HG02840 (cell line): ENCODE measurements at regions not wholly inside any gene's neighbourhood (a gene's known extent, or its start where the extent isn't known, plus 50 kb on each side); places are given as distances from the start of the nearest gene placed in this dataset.

Source experiments
- ATAC-seq: cut with Tn5 transposase; IDR thresholded peaks from one replicate; pipeline ENCODE4 v1.9.1; 2021; ENCODE audit warnings: mild to moderate bottlenecking, moderate library complexity, moderate number of reproducible peaks; ENCODE audit not compliant: unreplicated experiment, low FRiP score

DNA sequence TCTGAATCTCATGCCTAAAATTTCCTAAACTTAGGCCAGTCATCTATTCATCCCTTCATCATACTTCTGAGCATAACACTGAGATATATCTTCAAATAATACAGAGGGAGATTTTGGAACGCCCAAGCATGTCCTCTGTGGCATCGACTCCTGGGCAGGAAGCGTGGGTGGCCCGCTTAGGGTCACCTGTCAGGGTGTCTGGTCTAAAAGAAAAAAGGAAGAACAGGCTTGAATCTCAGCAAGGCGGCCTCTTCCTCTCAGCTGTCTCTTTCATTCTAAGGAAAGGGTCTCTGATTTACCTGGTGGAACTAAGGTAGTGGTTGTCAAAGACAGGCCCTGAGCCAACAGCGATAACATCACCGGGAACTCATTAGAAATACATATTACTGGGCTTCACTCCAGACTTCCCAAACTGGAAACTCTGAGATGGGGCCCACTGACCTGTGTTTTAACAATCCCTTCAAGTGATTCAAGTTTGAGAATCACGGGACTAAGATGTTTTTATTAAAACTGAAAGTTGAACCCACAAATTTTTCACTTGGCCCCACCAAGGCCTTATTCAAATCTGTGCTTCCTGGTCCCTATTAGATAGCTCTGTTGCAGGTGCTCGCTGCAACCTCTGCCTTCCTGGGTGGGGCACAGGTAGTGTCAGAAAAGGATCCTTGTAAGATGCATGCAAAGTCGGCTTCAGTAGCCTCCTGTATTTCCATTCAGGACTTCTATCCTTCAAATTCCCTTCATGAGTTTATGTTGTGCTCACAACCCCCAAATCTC lies 162.3 kb upstream of the CCDC68 start:
- no peak for ATAC-seq

DNA sequence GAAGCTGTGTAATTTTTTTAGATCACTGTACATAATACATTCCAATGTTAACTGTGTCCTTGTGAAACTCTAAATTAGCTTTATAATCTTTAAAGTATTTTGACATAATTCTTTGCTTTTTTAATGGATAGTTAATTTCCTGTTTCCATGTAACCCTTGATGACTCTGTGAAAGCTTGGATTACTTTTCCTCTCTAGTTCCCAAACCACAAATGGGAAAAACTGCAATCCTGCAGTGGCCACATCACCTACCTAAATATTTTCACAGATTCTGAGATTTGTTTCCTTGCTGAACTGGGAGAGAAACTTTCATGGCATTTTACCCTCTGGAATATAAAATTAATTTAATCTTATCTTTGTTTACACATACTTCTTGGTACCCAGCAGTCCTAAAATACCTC lies 161.6 kb upstream of the CCDC68 start:
- ATAC-seq, result no peak

DNA sequence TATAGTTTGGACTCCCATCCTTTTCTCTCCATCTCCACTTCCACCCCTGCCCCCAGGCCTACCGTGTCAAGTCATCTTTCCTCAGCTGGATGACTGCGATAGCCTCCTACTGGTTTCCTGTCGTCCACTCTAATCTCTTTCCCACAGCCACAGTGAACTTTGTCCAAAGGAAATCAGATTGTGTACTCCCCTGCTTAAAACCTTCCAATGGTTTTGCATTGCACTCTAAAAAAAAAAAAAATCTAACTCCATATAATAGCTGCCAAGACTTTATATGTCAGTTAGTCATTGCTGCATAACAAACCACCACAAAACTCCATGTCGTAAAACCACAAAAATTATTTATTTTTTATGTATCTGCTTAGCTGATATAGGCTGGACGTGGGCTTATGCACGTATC lies 160.2 kb upstream of the CCDC68 start:
- ATAC-seq, result no peak

DNA sequence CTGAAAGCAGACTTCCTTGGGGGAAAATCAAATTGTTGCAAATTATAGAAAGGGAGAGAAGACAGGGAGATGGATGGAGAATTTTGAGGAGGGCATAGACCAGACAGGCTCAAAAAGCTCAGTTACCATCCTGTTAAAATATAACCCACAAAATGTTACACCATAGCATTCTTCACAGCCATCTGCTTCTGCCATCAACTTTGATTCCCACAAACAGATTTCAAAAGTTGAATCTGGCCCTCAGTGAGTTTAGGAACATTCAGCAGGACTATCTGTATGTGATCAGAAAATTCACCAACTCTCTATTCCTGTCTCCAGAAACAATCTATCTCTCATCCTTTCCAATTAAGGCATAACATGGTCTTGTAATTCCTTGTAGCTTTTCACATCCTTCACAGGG lies 159.8 kb upstream of the CCDC68 start:
- no peak for ATAC-seq

DNA sequence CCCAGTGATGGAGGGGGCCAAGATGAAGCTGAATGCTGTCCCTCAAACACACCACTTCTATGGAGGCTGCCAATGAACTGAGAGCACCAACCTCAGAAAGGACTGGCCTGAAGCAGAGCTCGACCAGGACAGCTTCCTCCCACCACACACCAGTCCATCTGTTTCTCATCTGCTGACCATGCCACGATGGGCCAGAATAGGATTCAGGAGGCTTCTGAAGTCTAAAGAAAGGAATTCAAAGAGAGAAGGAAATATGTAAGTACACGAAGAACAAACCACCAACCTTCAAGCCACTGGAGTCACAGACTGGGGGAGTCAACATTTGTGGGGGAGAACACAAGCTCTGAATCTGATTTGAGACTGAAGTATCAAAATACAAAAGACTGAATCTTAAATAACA lies 157.6 kb upstream of the CCDC68 start:
- no peak for ATAC-seq

DNA sequence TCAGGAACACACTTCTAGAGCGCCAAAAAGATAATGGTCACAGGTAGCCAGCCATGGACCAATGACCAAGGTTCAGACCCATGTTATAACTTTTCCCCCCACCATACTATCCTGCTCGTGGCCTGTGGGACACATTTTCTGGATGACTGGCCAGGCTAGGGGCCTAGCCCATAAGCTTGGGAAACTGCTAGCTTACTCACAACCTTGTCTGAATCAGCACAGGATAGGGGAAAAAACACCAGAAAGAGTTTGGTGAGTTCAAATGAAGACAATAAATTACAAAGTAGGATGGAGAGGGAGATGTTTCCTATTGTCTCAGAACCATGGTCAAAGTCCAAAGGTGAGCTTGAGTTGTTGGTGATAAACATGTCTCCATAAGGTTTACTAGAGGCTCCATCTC lies 156.3 kb upstream of the CCDC68 start:
- no peak for ATAC-seq

DNA sequence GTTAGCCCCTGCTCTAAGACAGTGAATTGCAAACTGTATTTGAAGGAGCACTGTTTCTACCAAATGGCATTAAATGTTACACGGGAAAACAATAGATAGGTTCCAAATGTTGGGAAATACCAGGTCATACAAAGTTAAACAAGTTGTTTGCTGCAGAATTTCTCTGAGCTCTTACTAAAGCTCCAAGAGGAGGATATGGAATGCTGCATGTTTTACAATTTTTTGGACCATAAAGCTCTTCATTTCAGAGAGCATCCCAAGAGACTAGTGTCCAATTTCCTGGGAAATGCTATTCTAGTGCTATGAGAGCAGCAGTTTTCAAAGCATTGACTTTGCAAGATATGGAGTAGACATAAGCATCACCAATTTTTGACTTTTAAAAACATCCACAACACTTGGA lies 155.6 kb upstream of the CCDC68 start:
- no peak for ATAC-seq

DNA sequence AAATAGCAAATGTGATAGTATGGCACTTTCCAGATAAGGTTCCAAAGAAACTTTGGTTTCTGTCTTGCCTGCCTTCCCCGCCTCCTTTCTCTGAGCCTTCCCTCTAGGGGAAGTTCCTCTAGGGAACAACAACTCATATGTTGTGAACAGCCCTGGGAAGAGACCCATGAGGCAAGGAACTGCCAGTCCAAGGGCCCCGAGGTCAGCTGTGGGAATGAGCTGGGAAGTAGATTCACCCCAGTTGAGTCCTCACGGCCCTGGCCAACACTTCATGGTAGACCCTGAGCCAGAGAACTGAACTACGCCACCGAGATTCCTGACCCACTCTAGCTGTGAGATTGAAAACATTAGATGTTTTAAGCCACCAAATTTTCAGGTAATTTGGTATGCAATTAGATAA lies 154.5 kb upstream of the CCDC68 start:
- ATAC-seq, result no peak

DNA sequence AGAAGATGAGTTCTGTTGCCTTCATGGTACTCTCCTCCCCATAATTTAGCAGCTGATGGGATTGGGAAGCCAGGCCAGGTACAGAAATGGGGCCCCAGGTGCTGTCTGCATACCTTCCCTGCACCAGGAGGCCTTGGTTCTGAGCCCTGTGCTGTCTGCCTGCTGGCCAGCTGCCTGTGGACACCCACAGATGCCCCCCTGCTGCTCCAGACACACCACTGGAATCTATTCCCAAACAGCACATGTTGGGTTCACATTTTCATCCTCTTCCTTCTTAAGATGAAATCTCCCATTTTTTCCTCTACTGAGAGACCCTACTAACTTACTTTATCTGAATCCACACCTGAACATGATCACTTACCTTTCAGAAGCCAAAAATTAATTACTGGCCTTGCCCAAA lies 152.0 kb upstream of the CCDC68 start:
- no peak for ATAC-seq

DNA sequence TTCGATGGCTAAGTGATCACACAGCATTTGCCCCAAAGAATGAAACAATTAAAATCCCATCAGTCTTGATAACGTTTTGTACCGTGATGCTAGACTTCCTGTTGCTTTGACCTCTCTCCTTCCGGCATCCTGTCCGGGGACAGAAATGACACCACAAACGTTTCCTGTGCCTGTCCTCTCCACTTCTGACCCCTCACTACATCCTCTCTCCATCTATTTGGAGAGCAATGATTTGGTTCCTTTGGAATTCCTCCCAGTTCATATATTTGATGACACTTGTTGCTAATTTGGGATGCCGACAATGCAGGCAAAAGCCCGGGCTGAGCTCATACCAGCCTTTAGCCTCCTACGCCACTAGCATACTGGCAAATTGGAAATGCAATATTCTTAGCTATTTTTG lies 151.2 kb upstream of the CCDC68 start:
- ATAC-seq, result no peak

DNA sequence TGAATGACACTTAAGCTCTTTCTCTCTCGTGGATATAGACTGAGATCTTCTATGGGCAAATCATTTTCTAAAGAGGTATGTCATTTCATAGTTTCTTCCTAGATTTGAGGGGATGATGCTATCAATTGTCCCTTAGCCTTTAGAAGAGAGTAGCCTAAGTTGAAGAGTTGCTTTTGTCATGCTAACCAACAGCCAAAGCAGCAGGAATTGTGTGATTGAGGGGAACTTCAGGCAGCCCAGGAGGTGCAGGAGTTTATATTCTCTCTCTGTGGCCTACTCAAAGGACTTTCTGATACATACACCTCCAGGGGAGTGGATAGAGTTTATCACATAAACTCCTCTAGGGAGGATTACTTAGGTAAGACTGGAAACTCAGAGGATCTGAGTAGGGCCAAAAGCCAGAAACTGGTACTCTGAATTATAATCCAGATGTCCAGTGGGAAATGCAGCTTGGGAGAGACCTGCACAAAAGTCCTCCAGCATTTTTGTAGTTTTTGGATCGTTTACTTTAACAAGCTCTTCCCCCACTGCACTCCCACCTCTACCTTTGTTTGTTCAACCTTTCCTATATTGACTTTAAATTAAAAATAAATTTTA lies 150.7 kb upstream of the CCDC68 start:
- ATAC-seq, result no peak

DNA sequence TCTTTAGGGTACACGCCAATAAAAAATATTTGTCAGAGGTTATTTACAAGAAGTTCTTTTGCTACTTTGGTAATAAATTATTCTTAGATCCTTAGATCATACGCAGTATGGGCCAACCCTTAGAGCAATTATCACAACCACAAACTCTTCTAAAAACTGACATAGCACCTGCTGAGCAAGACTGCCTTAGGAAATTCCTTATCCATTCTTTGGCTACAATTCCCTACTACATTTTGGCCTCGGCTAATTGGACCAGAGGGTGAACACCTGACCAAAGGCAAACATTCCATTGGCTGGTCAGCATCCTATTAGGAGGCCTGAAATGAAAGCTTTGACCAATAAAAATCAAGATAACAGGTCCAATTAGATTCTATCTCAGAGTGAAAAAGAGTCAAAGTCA lies 147.6 kb upstream of the CCDC68 start:
- no peak for ATAC-seq

DNA sequence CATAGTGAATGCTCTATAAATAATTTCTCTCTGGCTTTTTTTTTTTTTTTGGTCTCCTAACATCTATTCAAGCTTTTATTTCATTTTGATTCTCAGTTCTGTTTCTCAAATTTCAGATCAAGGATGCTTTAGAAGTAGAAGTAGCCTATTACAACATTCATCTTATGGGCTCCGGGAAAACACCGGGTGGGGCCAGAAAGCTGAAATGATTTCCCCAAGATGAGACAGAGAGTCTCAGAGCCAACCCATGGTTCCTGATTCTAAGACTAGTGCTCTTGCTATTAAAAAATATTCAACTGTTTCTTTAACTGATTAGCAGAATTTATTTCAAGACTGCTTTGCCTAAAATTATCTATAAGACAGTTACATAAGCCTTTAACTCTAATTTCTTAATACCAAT lies 147.2 kb upstream of the CCDC68 start:
- ATAC-seq, result no peak

DNA sequence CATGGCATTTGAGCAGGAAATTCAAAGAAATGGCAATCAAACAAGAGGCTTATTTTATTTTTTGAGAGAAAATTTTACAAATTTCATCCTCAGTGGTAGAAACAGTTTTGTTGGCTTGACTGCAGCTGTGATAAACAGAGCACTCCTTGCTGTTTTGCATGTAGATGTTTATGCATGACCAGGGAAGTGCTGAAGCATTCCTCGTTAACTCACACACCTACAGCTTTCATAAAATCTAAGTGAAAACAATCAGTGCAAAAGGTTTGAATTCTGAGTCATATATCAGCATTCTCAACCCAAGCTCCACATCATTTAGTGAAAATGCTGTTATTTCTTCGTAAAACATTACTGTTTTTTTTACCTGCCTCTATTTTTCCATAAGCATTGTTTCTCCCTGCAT lies 146.6 kb upstream of the CCDC68 start:
- no peak for ATAC-seq

DNA sequence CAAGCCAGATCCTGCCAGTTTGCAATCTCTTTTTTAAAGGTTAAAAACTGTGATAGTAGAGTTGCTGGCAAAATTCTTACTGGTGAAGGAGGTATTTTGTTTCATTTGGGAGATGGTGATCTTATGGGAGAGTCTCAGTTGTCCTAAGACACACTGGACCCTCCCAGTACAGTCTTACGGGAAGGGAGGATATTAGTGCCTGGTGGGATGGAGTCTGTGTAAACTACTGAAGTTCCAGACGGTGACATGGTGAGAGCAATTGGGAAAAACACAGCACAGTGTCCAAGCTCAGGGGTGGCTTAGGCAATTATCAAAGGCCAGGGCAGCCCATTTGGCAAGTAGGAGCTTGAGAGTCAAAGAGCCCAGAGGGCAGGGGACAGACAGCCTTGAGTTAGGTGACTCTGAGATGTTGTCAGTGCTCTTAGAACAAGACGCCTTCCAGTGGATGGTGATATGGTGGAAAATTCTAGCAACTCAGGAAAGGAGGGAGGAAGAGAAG lies 143.7 kb upstream of the CCDC68 start:
- ATAC-seq, result no peak

DNA sequence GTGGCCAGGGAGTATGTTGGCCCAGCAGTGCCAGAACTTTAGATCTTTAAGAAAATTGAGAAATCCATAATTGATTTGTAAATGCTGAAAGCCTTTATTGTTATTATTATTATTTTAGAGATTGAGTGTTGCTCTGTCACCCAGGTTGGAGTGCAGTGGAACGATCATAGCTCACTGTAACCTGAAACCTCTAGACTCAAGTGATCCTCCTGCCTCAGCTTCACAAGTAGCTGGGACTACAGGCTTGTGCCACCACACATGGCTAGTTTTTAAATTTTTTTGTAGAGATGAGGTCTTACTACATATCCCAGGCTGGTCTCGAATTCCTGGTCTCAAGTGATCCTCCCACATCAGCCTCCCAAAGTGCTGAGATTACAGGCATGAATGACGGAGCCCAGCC lies 143.2 kb upstream of the CCDC68 start:
- no peak for ATAC-seq

DNA sequence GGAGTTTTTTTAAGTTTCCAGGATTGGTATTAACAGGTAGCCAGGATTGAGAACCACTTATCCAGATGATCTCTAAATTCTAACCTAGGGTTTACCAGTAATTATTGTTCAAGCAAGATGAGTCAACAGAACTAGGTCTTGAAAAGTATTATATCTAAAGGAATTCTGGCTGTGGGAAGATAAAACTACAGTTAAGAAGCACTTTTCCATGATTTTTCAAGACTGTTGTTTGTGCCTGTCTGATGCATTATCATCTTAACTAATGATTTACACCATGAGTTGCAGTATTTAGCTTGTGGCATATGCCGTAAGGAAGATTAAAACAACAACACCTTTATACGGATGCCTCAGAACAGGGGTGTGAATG lies 142.2 kb upstream of the CCDC68 start:
- no peak for ATAC-seq

DNA sequence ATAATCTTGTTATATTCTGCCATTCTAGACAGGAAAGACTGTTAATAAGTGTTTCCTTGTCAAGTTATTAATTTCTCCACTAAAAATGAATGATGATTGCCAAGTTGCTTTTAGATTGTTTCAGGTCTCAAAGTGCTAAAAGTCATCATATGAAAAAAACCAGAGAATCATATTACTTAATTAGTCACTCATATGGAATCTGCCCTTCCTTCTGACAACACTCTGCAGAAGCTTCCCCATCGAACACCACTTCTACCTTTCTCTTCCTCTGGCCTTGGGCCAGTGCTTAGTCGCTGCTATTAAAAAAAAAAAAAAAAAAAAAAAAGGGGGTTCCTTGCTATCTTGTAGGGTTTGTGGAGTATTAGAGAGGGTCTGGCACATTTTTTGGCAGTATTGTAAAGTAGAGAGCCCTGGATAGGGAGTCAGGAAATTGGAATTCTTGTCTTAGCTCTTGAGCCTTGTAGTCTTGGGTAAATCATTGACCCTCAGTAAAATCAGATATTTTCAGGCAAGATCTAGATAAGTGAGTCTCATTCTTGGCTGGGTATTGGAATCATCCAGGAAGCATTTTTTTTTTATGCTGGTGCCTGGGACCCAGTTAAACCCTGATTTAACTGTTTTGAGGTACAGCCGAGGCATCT lies 141.7 kb upstream of the CCDC68 start:
- ATAC-seq, result no peak

DNA sequence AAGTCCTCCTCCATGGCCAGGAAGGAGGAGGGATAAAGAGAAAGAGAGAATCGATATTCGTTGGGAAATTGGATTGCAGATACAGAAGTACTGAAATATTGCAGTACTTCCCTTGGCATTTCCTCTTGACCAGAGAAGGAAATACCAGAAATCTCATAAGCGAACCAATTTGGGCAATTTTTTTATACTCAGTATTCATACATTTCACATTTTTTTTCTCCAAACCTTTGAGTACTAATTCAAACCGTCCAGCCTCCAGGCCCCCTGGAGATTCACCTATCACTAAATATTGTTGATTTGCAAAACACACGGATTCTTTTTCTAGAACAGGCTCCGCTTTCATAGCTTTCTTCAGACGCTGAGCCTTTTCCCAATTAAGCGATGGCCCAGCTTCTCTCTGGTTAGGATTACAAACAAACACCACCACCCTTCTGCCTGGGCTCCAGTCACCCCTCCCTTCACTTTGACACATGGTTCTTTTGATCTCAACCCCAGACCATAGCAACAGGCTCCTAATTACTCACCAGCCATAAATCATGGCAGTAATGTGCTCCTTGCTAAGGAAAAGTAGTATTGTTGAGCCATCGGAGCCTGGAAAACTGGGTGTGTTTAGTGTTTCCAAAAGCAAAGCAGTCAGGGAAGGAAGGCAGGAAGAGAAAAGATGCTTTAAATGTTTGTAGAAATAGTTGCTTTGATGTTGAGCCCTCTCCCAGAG lies 138.4 kb upstream of the CCDC68 start:
- ATAC-seq, result no peak

DNA sequence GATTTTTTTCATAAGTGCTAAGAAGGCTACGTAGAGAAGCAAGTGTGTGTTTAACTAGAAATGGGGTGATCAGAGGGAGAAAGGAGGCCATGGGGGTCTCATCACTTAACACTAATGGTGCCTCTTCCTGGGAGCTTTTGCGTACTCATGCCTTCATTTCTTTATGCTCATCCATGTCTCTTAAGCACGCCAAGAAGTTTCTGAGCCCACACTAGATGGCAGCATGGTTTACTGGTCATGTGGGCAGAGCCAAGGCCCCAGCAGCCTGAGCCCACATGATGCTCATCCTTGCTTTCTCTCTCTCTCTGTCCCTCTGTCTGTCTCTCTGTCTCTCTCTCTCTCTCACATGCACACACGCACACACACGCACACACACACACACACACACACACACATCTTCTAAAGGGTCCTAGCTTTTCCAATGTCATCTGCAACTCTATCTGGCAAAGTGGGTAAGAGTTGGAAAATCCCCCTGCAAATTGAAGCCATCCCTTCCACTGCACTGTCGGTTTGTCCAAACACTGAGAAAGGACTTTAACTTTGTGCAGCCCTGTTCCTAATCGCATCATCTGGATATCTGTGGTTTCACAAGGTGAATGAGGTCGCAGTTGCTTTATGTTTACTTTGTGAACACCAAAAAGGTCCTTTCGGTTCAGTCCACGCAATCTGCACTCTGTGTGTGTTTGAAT lies 137.1 kb upstream of the CCDC68 start:
- no peak for ATAC-seq

DNA sequence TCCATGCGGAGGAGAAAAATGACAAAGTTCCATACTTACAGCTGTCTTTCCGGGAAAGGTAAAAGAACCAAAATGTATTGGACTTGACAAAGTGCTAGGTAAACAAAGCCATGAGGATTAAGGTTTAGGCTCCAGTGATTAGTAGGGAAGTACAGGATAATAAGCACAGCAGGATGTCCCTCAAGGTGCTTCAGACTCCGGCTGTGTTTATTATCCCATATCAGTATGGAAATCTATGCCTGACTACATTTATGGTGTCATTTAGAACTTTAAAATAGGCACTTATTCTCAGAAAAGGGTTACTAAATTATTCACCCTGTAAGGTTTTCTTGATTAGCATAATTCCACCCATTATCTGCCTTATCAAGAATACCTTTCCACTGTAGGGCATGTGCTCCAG lies 136.3 kb upstream of the CCDC68 start:
- ATAC-seq, result no peak
